Central memory CD4-positive, alpha-beta T cell (primary cell): ENCODE measurements at regions not wholly inside any gene's neighbourhood (a gene's known extent, or its start where the extent isn't known, plus 50 kb on each side); places are given as distances from the start of the nearest gene placed in this dataset.

ENCODE experiments used
- DNase-seq: peaks from one replicate; pipeline ENCODE4 v3.0.0; 2022

DNA sequence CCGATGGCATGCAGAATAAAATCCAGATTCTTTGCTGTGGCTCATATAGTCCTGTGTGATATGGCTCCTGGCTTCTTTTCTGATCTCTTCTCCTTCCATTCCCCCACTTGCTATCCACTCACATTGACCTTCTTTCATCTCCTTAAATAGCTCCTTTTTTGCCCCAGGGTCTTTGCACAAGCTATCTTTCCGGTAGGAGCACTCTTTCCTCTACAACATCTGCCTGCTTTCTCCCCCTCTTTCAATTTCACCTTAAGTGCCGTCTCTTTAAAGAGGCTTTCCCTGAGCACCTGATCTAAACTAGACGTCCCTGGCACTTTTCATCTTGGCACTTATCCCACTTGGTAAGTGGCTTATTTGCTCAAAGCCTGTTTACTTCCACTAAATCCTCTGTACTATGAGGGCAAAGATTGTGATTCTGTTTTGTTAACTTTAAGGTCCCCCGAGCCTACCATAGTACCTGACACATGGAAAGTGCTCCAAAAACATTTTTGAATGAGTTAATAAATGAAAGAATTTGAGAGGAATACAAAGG is 323.3 kb upstream of the TLE3 start:
- DNase-seq = no peak

DNA sequence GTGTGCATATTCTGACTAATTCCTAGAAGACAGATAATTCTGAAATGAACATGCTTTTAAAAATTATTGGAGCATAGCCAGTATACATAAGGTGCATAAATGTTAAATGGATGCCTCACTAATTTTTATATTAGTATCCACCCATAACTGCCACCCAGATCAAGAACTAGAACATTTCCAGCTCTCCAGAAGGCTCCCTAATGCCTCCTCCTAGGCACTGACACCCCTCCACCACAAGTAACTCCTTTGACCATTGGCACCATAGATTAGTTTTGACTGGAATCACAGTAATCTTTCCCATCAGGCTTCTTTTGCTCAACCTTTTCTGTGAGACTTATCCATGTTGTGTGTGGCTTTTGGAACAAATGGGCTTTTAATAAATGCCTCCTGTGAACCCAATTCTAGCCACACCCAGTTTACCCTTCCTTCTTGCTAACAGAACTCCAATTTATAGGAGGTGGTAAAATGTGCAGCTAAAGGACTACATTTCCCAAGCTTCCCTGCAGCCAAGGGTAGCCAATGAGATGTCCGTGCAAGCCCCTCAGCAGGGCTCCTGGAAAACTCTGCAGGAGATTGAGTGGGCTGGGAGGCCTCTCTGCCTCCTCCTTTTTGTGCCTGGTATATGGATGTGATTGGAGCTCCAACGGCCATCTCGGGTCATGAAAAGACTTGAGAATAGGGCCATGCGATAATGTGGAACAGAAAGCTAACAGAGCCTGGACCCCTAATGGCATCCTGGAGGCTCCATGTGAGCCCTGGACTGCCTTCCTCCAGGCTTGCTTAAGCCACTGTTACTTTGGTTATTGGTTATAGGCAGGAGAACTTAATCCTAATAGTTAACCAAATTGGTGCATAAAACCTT is 322.6 kb upstream of the TLE3 start:
- no peak for DNase-seq

DNA sequence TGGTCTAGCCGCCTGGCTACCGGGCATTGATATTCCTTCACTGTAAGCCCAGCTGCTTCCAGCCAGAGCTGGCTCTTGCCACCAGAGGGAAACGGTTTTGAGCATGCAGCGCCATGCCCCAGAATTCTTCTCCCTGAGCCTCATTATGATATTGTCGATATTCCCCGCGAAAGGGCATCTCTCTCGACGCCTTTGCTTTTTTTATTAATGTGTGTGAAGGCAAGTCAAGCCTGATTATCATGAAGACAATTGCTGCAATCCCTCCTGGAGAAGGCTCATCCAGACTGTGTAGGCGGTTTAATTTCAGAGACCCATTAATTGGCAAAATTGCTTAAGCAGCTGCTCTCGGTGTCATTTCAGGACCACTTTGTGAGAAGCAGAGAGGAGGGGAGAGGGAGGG is 321.2 kb upstream of the TLE3 start:
- no peak for DNase-seq

DNA sequence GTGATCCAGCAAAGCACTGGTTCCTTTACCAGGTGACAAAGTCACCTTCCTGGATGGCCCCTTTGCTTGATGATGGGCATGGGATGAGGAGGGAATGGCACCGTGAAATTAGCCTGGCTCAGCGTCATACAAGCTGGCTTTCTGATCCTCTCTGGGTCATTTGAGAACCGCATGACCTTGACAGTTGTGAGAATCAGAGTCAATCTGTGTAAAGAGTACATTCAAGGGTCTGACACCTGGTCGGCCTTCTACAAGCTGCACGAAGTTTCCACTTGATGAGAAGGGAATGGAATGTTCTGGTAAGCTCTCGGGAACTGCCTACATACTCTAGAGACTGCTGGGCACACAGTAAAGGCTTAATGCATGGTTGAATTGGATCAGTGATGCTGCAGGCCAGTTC is 319.8 kb upstream of the TLE3 start:
- DNase-seq = no peak

DNA sequence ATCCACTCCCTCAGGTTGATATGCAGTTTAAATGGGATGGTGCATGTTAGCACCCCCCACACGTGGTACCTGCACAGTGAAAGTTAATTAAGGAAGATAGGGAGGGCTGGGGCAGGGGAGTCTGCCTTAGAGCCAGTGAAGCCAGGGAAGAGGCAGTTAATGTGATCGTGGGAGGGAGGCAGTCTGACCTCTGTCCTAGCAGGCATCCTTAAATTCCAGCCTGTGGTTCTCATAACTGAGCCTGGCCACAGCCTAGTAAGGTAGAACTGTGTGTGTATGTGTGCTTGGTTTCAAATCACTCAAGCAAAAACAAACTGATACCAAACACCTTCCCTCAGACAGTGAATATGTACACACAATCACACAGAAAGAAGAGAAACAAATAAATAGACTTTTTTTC is 319.1 kb upstream of the TLE3 start:
- DNase-seq = no peak

DNA sequence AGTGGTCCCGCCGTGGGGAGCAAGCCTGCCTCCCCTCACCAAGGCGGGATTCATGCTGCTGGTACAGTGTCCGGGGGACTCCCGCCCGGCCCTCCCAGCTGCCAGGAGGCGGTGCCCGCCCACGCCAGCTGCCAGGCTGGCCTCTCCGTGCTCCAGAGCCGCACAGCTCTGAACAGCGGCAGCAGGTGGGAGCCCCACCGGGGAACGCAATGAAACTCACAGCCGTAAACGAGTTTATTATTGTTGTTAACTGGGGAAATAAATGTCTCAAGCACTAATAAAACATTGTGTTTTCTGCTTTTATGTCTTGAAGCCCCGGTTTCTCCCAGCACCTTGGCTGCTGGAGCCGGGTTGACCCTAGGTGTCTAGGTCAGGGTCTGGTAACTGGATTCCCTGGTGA is 317.7 kb upstream of the TLE3 start:
- no peak for DNase-seq

DNA sequence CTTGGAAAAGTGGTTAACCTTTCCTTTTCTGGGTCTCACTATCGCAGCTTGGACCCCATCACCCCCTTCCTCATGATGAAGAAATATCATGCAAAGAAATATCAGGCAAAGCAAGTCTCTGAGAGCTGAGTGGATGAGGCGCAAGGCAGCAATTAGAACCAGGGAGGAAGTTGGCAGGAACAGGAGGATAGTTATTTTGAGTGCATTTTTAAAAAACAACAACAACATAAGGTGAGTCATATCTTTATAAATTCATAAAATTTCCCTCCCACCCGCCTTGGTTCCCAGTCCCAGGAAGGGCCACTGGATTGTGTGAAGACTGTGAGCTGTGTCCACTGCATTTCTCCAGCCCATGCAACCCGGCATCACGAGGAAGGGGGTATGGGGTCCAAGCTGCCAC is 316.9 kb upstream of the TLE3 start:
- DNase-seq = no peak

DNA sequence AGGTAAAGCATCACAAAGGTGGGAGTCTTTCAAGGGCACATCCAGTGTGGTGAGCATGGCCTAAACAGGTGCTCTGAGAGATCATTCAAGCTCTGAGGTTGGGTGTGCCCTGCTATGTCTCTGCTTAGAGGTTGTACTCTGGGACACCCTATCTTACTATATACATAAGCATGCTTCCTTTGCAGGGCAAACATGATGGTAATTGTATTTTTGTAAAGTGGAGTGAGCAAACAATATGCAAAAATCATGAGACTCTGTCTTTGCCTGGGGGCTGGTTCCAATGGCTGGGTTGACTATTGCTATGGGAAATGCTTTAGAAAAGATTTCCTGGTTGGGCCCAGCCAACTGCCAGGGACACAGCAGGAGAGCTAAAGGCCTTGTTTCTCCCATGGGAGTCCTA is 315.1 kb upstream of the TLE3 start:
- no peak for DNase-seq

DNA sequence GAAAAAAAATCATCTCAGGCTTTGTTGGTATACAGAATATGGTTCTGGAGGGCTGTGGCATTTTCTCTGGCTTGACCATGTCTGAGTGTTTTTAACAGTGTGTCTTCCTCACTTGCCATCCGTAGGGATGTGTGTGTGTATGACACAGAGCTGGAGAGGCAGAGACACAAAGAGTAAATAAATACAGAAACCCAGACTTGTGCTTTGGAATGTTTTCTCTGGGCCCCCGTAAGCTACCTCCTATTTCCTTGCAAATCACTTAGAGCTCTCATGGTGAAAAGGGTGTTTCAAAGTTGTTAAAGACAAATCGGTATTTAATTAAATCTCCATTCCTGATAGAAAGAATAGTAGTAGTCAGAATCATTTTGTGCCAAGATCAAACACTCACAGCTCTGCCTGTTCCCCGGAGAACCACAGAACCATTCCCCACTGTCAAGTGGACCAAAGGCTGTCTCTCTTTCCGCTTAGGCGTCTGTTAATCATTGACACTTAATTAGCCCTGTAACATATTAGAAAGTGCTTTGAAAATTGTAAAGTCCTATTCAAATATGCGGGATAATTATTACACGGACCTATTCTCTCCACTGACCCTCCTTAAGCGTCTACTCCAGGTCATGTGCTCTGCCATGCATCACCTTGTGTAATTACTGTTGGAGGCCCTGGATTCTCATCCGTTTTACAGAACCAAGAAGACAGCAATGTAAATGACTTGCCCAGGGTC is 313.6 kb upstream of the TLE3 start:
- DNase-seq = no peak

DNA sequence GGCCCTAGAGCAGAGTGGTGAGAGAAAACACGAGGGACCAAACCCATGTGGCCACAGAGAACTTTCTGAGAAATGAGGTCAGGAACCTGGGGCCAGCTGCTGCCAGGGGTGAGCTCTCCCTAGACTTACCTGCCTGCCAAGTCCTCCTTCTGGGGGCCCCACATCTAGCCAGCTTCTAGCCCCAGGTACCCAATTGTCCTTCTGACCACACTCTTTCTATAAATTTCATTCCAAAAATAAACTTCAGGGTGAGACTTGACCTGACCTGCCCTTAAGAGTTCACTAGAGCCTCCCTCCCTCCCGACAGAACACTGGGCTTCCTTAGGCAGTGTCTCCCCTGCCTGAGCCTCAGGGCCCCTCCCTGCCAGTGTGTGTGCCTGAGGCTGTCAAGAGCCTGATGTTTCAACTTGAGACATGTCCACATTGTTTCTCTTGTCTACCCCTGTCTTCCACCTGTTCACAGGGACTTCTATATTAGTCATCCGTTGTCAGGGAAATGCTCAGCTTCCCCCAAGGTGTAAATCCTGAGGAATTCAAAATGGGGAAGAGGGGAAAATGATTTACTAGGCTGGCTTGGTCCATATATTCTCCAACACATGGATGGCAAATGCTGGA is 312.8 kb upstream of the TLE3 start:
- DNase-seq = no peak

DNA sequence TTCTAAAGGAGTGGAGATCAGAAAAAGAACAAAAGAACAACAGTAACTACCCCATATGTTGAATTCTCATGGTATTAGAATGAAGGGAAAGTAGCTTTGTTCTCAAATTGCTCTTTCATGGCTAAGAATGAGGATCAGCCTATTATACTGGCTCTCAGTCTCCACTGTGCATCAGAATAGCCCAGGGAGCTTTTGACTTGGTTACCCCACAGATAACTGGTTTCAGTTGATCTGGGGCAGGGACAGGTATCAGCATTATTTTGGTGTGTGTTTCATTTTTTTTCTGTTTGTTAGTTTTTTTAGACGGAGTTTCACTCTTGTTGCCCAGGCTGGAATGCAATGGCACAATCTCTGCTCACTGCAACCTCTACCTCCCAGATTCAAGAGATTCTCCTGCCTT is 311.7 kb upstream of the TLE3 start:
- no peak for DNase-seq

DNA sequence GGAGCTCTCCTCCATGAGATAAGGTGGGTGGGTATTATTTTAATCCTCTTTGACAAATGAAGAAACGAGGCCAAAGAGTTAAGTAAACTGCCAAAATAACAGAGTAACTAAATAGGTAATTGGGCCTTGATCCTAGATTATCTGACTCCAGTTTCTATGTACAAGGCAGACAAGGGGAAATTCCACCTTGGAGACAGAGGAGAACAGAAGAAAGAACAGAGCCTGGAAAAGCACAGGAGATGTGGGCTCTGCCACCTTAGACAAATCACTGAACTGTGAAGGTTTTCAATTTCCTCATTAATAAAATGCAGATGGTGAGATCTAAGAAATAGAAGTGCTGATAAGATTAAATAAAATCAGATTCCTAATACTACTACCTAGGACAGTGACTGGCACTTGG is 310.2 kb upstream of the TLE3 start:
- no peak for DNase-seq

DNA sequence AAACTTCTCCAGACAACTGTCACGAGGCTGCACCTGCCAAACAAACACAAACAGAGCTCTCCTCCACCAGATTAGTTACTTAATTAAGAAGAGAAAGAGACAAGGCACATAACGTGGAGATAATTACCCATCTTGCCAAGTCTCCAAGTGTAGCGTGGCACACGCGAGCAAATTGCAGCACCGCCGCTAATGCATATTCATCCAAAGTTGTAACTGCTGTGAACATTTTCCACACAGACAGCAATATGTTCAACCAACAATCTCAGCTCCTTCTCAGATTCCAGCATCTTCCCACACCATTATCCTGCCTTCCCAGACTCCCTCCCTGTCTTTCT is 309.6 kb upstream of the TLE3 start:
- no peak for DNase-seq

DNA sequence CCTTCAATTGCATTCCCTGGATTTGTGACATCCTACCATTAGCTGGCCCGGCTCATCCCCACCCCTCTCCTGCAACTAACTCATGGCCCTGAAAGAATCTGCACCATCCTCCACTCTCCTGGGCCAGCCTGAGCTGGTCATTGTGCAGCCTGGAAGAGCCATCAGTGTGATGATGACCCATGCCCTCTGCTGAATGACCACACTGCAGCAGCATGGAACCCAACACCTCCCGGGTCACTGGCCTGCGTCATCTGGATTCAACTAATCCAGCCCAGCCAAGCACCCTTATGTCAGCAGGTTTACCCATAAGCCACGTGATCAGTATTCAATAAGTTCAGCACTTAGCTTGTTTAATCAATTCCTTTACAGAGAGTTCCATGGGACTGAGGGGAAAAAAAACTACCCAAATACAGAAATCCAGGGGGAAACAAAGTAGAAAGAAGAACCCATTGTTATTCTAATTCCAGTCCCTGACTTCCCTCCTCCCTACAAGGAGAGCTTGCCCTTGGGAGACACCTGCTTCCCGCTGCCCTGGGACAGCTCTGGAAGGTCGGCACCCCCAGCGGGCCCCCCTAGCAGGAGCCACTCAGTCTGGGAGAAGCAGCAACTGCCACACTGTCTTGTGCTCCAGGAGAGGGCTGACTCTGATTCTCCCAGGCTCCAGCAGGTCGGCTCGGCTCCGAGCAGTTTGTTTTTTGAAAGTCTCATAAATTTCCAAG is 309.1 kb upstream of the TLE3 start:
- DNase-seq = no peak

DNA sequence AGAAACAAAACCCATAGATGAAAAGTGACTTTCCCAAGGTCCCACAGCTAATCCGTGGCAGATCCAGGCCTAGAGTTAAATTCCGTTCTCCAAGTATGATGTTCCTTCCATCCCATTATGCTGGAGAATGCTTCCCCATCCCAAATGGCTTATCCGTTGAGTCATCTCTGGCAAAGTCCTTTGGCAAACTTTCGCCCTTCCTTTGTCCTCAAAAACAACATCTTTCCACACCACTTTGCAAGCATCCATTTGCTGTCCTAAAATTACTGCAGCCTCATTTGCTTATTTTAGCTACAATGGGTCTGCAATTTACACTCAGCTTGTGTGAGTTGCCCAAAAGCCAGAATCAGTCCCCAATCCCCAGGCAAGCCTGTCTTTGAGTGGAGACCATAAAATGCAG is 304.0 kb upstream of the TLE3 start:
- no peak for DNase-seq

DNA sequence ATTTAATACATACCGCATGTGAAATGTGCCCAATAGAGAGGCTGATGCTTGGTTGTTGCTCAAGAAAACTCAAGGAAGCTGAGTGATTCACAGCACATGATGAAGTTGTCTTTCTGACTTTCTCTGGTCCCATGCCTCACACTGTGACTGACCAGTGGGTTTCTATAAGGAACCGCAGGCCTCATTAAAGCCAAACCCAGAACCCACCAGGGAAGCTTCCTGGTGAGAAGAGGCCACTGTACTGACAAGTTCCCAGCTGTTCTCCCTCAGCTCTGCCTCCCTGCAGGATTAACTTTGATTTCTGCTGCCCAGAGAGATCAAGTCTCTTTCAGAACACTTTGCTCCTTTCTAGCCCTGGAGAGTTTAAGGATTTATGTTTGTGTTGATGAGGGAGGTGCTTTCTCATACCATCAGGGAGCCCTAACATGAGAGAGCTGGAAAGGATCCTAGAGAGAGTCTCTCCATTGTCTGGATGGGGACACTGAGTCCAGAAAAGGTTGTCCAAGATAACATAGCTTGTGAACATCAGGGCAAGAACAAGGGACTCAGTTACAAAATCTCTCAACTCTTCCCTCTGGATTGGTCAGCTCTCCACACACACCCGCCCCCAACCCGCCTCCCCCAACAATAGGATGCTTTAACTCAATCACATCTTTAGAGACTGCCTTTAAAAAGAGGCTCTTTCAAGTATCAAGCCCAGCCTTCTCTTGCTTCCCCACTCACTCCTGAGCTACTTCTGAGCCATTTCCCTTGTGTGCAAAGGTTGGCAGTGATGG is 303.2 kb upstream of the TLE3 start:
- no peak for DNase-seq

DNA sequence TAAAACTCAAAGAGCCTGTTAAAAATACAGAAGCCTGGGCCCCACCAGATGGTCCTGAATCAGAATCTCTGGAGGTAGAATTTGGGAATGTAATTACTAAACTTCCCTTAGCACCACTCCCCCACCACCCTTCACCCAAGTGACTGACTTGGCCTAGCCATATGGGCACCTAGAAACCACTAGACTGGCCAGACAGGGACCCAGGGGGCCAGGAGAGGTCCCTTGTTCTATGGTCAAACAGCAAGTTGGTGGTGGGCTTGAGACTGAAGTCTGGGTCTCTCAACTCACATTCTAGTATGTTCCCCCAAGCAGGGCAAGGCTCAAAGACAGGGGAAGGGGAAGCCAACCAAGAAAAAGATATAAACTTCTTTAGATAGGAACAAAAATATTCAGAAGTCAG is 301.5 kb upstream of the TLE3 start:
- no peak for DNase-seq

DNA sequence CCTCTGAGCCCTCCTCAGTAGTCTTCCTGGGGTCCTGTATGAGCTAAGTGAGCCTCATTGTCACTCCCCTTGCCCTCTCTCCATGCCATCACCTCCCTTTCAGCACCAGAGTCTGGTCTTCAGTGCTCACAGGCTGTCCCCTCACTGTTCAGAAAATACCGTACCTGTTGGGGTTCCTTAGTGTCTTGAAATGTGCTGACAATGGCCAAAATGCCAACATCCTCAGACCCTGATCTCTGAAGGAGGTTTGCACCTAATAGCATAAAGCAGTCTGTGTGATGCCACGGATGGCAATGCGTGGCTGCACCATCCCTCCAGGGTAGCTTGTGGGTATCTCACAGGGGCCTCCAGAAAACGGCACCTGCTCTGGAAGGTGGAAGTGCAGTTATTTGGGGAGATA is 301.0 kb upstream of the TLE3 start:
- no peak for DNase-seq

DNA sequence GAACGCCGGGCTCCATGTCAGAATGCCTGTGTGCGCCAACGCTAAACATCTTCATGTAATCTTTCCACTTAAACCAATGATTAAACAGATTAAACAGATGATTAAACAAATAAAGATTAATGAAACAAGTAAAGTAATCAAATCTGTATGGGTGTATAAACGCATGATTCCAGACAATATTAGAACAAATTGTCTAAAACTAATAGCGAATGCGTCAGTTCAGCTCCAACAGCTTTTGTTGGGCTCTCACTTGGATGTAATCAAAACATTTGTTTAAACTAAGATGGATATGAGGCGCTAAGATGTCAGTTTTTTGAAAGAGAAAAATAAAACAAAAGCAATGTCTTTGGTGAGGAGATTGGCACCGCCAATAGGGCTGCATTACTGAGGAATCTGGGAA is 299.1 kb upstream of the TLE3 start:
- DNase-seq = no peak

DNA sequence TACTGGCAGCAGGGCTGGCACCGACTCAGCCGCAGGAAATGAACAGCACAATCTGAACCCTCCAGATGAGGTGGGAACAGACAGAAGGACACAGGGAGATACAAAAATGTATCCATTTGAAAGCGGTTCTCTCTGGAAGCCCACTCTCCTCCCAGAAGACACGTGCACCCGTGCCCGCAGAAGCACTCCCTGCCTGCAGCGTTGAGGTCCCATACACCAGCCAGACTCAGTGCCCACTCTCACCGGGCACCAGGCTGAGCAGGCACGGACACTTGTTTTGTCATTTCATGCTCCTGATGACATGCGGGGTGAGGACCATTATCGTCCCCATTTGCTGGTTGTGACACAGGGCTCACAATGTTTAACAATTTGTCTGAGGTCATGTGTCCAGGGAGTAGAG is 297.4 kb upstream of the TLE3 start:
- no peak for DNase-seq

DNA sequence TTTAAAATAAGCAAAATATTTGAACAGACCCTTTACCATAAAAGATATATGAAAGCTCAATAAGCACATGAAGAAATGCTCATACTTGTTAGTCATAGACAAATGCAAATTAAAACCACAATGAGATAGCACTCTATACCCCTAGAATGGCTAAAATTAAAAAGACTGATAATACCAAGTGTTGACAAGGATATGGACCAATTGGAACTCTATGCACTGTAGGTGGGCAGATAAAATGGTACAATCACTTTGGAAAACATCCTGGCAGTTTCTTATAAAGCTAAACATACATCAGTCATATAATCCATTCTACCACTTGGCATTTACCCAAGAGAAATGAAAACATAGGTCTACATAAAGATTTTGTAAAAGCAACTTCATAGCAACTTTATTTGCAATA is 293.0 kb upstream of the TLE3 start:
- DNase-seq = no peak

DNA sequence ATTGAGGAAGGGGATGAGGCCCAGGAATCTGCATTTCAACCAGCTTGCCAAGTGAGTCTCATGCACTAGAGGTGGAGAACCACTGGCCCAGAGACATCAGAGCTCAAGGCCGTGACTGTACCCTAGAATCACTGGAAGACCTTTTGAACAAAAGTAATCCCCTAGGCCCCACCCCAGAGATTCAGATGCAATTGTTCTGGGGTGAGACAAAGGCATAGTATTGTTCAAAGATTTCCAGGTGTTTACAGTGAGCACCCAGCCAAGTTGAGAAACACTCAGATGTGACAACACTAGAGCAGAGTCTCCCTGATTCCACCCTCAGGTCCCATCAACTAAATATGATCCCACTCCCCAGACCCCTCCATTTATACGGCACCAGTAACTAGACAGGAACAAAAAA is 290.3 kb upstream of the TLE3 start:
- DNase-seq = no peak

DNA sequence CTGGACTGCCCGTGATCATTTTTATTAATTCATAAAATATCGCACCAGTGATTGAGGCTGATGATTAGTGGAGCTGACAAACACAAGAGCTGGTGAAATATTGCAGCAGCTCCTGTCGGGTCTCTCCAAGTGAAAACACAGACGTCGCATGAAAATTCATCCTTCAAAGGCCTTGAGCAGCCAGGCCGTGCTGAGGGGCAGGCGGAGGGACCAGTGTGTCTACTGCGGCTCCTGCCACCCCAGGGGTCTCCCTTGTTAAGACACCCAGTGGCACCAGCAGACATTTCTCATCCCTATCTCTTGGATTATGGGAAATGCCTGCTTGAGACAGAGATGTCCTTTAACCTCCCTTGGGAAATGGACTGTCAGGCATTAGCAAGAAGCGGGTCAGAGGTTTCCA is 289.4 kb upstream of the TLE3 start:
- DNase-seq = no peak
